ENCODE measurements at regions not wholly inside any gene's neighbourhood (a gene's known extent, or its start where the extent isn't known, plus 50 kb on each side); places are given as distances from the start of the nearest gene placed in this dataset.

- peak; percentile 11 for DNase-seq
Measured at GRCh38 chr18:78304192-78305164, 675.1 kb upstream of the SALL3 start.

DNA sequence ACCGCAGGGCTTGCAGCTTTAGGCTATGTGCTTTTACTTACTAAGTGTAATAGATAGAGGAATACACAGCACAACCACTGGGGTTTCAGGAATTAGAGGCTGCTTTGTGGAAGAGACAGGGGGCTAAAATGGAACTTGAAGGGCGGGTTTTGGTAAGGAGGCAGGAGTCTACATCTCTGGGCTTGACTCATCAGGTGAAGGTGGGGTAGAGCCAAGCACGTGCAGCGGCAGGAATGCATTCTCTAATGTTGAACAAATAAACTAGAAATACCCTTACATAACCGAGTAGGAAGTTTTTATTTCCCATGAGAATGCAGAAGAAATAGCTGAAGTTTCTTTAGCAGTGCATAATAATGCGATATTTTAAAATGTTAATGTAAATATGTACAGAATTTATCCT, 673.8 kb upstream of the SALL3 start:
- DNase-seq: no peak

GRCh38 chr18:78309307-78309706, 670.3 kb upstream of the SALL3 start:
- peak; percentile 5 for DNase-seq

DNA sequence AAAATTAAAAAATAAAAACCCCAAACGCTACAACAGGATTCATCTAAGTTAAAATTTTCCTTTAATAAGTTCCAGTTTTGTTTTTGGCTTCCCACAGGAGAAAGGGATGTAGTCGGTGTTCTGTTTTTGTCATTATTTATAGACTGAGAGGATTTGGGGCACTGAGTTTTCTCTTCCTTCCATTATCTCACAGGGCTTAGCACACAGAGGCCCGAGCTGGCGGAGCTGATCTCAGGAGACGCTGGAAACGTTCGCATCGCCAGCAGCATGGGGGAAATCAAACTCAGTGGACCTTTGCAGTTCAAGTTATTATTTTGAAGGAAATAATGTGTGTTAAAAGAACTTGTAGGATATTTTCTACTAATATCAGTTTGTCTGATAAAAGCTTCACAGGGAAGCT, 669.7 kb upstream of the SALL3 start:
- no peak for DNase-seq

DNA sequence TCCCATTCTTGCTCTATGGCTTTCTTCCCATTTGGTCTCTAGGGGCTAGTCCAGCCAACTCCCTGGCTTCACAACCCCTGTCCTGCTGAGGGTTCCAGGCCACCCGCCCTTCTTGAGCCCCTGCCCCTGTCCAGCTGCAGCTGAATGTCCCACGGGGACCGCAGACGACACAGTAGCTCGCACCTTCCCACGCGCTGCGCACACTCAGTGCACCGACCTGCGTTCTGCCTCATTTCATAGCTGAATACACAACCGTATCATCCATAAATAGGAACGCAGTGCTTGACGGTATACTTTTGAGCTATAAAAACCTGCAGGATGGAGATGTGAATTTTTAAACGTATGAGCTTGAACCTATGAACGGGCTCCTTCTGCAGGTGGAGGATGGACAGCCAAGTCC, 660.4 kb upstream of the SALL3 start:
- peak; percentile 50 for DNase-seq

DNA sequence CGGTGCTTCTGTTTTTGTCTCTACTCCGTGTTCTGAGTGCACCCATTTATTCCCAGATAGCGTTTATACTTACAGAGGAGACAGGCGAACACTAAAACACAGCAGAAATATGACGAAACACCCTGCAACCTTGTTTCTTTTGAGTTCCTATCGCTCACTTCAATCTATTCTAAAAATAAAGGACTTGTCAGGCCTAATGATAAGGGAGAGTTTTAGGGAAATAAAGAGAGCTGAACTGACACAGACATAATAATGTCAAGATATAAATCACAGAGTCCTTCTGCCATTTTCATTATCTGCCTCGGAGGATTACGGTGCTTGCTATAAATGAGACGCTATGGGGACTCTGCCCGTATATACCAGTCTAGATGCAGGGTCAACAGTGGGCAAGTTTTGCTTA, 659.7 kb upstream of the SALL3 start:
- peak; percentile 8 for DNase-seq

GRCh38 chr18:78321402-78321801, 658.2 kb upstream of the SALL3 start:
- no peak for DNase-seq

DNA sequence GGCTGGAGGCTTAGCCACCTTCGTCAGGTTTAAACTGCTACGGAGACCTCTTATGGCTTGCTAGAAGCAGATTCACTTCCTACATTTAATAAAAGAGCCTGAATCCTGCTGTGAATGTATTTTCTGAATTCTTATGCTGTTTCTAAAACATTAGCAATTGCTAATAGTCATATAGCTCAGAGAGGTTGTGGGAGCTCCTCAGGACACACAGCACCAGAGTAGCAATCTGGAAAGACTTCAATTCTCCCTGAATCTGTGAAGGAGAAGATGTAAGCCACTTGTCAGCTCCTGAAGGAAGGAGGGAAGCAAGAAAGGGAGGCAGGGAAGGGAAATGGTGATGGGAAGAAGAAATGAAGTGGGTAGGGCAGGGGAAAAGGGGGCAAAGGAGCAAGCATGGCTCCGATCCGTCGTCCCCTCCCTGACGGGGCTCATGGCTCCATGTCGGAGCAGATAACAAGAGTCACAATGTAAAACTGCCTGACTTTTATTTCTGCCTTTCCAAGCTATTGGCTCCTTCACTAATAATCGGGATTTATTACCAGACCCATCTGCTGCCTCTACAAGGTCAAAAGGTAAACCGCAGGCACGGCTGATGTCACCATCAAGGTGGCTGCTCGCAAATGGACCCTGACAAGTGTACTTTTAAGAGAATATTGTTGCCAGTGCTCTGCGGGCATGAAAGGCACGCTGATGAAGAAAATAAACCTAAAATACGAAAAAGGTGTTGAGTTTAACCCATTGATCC, 656.0 kb upstream of the SALL3 start:
- DNase-seq: no peak

DNA sequence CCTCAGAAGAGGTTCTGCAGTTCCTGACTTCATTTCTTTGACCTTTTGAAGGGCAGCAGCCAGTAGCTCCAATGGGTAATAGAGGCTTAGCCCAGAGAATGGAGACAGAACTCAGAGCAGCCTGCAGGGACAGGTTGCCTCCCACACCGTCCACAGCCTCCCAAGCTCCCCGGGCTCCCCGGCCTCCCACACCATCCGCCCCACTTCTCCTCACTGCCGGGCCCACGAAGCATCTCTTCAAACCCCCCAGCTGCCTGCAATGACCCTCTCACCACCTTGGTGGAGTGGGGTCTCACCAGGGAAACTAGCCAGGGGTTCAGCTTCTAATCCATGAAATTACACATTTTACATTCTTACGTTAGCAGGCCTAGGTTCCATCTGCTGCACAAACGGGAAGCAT, 652.0 kb upstream of the SALL3 start:
- no peak for DNase-seq

GRCh38 chr18:78330766-78331165, 648.9 kb upstream of the SALL3 start:
- DNase-seq: no peak

GRCh38 chr18:78352910-78353309, 626.7 kb upstream of the SALL3 start:
- no peak for DNase-seq

- DNase-seq: no peak
Measured at GRCh38 chr18:78362198-78362597, 617.4 kb upstream of the SALL3 start.

- no peak for DNase-seq
Measured at GRCh38 chr18:78363556-78364387, 615.8 kb upstream of the SALL3 start.

DNA sequence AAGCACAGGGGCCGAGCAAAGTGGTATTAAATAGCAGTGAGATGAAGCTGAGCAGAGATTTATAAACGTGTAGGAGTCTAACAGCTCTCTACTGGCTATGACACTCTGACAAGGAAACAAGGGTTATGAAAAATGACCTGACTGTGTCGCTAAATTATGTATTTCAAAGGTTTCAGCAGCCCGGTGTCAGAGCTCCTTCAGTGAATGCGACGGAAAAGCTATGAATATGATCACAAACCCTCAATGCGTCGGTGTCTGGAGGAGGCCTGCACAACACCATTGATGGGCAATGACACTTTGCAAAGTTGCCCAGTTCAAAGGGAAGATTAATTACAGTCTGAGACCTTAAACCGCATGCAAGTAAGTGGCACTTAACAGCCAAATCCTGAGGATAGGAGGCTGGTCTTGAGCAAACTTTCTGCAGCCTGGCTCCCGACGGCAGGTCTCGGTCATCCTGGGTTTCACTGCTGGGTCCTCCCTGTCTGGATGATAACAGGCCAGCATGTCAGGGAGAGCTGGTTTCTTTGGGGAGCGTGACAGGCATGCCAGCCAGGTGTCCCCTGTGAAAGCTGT, 615.1 kb upstream of the SALL3 start:
- DNase-seq: no peak

- no peak for DNase-seq
Measured at GRCh38 chr18:78367996-78368395, 611.6 kb upstream of the SALL3 start.

- DNase-seq: no peak
Measured at GRCh38 chr18:78368726-78369125, 610.9 kb upstream of the SALL3 start.

- no peak for DNase-seq
Measured at GRCh38 chr18:78376046-78376445, 603.6 kb upstream of the SALL3 start.

- no peak for DNase-seq
Measured at GRCh38 chr18:78378403-78378802, 601.2 kb upstream of the SALL3 start.

DNA sequence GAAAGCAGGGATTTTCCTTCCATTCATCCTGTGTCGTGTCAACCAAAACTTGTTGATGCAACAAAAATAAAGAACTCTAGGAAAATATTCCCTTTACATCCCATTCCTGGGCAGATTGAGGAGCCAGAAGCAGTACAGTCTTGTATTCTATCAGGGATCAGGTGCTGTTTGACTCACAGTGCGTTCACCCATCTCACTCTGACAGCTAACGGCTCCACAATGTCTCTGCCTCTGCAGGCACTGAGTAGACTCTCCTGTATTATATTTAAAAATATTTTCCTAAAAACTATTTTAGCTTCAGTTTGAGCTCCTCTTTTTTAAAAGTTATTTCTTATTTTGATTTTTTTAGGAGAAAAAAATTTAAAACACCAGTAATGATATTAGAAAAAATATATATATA, 600.6 kb upstream of the SALL3 start:
- no peak for DNase-seq

- no peak for DNase-seq
Measured at GRCh38 chr18:78390348-78390951, 589.2 kb upstream of the SALL3 start.

DNA sequence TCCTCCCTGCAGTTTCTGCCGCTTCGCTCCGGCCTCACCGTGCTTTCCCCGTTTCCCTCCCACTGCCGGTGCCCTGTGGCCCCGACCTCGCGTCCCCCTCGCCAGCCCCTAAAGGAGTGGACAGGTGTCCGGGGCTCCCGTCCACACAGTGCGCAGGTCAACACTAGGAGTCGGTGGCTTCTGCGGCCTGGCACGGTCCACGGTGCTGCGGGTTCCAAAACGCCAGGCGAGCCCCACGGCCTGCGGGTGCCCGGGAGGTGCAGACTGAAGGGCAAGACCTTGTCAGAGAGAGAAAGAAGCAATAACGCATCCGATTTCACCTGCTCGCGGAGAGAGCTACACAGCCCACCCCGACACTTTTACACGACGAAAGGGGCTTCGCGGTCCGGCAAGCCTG, 588.7 kb upstream of the SALL3 start:
- no peak for DNase-seq

DNA sequence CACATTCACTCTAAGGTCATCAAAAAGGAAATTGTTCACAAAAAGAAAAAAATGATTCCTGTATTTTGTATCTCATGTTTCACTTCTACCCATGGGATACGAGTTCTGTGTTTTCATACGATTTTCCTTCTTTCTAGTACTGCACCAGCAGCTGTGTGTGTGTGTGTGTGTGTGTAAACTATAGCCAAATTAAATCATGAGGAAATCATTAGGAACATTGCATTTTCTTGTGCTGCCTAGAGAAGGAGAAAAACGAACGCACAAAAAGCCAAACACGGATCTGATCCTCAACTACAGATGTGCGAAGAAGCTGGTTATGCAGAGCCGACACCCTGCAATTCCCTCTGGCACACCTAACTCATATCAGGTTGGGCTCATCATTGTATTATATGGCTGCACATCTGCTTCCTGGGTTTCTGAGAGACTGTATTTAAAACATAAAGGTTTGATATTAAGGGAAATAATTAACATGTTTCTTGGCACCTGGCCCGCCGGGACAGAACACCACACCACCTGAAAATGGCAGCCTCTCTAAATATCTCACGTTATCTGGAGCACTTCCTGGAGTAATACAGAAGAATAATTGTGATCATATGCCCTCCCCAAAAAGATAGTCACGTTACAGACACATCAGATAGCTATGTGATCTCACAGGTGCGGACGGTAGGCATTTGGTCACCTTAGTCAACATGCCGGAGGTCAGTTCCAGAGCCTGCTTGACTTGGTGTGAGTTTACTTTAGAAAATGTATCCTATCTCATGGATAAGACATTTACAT, 586.3 kb upstream of the SALL3 start:
- DNase-seq: no peak

Data from DMS153 (cell line).